Astrocyte (in vitro differentiated cells and primary cell): ENCODE measurements at regions not wholly inside any gene's neighbourhood (a gene's known extent, or its start where the extent isn't known, plus 50 kb on each side); places are given as distances from the start of the nearest gene placed in this dataset.

Experiments used
- EZH2 ChIP-seq: IDR thresholded peaks from 2 replicates; pipeline ENCODE4 v1.6.1; 2012; ENCODE audit warnings: mild to moderate bottlenecking, low read length, inconsistent platforms; ENCODE audit not compliant: insufficient read depth
- TF ChIP-seq, protein P1 (sequence below): IDR thresholded peaks from 2 replicates; pipeline ENCODE4 v1.5.1; 2011; ENCODE audit warnings: low read depth, mild to moderate bottlenecking, inconsistent platforms, low read length, moderate library complexity; ENCODE audit not compliant: insufficient read depth

- no peak for TF ChIP-seq EZH2
- TF ChIP-seq, protein P1, sequence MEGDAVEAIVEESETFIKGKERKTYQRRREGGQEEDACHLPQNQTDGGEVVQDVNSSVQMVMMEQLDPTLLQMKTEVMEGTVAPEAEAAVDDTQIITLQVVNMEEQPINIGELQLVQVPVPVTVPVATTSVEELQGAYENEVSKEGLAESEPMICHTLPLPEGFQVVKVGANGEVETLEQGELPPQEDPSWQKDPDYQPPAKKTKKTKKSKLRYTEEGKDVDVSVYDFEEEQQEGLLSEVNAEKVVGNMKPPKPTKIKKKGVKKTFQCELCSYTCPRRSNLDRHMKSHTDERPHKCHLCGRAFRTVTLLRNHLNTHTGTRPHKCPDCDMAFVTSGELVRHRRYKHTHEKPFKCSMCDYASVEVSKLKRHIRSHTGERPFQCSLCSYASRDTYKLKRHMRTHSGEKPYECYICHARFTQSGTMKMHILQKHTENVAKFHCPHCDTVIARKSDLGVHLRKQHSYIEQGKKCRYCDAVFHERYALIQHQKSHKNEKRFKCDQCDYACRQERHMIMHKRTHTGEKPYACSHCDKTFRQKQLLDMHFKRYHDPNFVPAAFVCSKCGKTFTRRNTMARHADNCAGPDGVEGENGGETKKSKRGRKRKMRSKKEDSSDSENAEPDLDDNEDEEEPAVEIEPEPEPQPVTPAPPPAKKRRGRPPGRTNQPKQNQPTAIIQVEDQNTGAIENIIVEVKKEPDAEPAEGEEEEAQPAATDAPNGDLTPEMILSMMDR, result no peak
These were observed 163.2 kb upstream of the FAM241A start for GRCh38 chr4:111982089-111982488.
